ENCODE measurements at regions not wholly inside any gene's neighbourhood (a gene's known extent, or its start where the extent isn't known, plus 50 kb on each side); places are given as distances from the start of the nearest gene placed in this dataset.

DNA sequence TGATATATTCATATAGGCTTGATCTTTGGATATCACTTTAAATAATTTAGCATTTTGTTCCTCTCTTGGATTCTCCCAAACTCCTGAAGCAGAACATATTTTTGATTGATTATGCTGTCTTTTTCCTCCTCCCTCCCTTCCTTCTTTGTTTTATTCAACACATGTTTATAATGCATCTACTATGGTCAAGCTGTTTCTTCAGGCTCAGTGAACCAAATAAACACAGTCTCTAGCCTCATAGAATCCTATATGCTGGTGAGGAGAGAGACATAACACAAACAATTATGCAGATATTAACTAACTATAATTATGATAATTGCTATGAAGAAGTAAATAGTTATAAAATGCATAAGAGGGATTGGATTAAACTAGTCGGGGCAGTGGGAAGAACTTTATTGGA, 1023.6 kb upstream of the RAG2 start:
- H3K27ac ChIP-seq = no peak overlapping the region
- DNase-seq (no peak), ATAC-seq (no peak)
- H3K36me3 ChIP-seq = no peaks in the 10 kb centered on the region
- H3K4me1 ChIP-seq = no peaks in the 10 kb centered on the region
- WGBS, 2 donors = 81 to 83% methylated on average over 1 of the region's 1 CpG
- intact Hi-C loops (cut with DNase I) = no loop called here
- H3K4me3 ChIP-seq = no peak overlapping the region
- H3K27me3 ChIP-seq = no peaks in the 10 kb centered on the region
- H3K9me3 ChIP-seq = peaks cover 0 to 21% (median 0%) of the 10 kb centered on the region in 11 donors
- TF ChIP-seq, protein P1, sequence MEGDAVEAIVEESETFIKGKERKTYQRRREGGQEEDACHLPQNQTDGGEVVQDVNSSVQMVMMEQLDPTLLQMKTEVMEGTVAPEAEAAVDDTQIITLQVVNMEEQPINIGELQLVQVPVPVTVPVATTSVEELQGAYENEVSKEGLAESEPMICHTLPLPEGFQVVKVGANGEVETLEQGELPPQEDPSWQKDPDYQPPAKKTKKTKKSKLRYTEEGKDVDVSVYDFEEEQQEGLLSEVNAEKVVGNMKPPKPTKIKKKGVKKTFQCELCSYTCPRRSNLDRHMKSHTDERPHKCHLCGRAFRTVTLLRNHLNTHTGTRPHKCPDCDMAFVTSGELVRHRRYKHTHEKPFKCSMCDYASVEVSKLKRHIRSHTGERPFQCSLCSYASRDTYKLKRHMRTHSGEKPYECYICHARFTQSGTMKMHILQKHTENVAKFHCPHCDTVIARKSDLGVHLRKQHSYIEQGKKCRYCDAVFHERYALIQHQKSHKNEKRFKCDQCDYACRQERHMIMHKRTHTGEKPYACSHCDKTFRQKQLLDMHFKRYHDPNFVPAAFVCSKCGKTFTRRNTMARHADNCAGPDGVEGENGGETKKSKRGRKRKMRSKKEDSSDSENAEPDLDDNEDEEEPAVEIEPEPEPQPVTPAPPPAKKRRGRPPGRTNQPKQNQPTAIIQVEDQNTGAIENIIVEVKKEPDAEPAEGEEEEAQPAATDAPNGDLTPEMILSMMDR (IDR thresholded peaks at IDR 0.05) = no peak

DNA sequence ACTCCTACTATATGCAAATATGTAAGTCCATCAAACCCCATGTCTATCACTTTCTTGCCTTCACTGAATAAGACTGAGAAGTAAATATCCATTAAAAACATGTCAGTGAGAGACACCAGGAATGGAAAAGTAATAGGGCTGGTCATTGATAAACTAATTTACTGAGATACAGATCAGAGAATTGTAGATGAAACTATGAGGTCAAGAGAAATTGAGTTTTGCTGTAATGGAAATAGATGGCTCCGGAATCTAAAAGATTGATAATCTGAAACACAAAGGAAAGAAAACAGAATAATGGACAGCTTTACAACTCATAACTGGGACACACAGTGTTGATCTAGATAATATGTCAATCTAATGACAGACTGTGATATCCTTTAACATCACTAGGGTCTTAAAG, 1018.3 kb upstream of the RAG2 start:
- Histone ChIP-seq H3K36me3 (no peaks in the 10 kb centered on the region), H3K9me3 (peaks cover 0 to 20% (median 0%) of the 10 kb centered on the region in 11 donors), H3K27ac (no peak overlapping the region), H3K4me3 (no peak overlapping the region), H3K27me3 (no peaks in the 10 kb centered on the region), H3K4me1 (no peaks in the 10 kb centered on the region)
- DNase-seq (no peak), ATAC-seq (no peak)
- TF ChIP-seq, protein P1 (IDR thresholded peaks at IDR 0.05) = no peak
- 89 to 96% methylated on average over 1 of the region's 1 CpG for WGBS, 2 donors
- intact Hi-C loops (cut with DNase I) = no loop called here

DNA sequence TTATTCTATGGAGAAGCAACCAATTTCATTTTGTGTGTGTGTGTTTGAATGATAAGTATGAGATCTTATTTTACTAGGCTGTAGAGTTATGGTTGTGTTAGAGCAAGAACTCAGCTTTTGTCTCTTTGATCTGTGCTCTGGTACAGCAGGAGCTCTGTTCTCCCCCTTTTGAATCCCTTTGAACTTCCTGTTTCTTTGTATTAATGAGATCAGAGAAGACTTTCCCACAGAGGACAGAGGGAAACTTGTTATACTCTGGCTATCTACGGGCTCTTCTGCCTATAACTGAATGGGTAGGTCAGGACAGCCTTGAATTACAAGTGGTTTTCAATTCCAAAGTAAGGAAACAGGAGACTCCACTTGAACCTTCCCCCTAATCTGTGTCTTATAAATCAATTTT, 1015.0 kb upstream of the RAG2 start:
- TF ChIP-seq, protein P1 (IDR thresholded peaks at IDR 0.05) = no peak
- peaks cover 0 to 1% (median 0%) of the 10 kb centered on the region in 11 donors for H3K9me3 ChIP-seq
- DNase-seq (no peak), ATAC-seq (no peak)
- 50 to 53% methylated on average over 1 of the region's 1 CpG for WGBS, 2 donors
- no peak overlapping the region for H3K27ac ChIP-seq
- H3K4me1 ChIP-seq = no peaks in the 10 kb centered on the region
- H3K36me3 ChIP-seq = no peaks in the 10 kb centered on the region
- no peaks in the 10 kb centered on the region for H3K27me3 ChIP-seq
- intact Hi-C loops (cut with DNase I) = no loop called here
- H3K4me3 ChIP-seq = no peak overlapping the region

DNA sequence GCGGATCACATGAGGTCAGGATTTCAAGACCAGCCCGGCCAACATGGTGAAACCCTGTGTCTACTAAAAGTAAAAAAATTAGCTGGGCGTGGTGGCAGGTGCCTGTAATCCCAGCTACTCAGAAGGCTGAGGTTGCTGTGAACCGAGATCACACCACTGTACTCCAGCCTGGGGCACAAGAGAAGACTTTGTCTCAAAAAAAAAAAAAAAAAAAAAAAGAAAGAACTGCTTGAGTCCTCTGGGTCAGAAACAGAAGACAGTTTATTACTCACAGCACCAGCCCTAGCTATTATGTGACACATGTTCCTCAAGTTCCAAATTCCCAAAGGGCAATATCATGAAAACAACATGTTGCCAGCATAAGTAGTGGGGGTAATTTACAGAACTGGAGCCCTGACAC, 1014.1 kb upstream of the RAG2 start:
- H3K4me3 ChIP-seq = no peak overlapping the region
- TF ChIP-seq, protein P1 (IDR thresholded peaks at IDR 0.05) = no peak
- no peak for ATAC-seq
- DNase-seq = no peak
- intact Hi-C loops (cut with DNase I) = no loop called here
- no peaks in the 10 kb centered on the region for H3K36me3 ChIP-seq
- no peaks in the 10 kb centered on the region for H3K27me3 ChIP-seq
- peaks cover 0 to 9% (median 0%) of the 10 kb centered on the region in 11 donors for H3K9me3 ChIP-seq
- 86 to 92% methylated on average over 4 of the region's 4 CpGs for WGBS, 2 donors
- H3K4me1 ChIP-seq = no peaks in the 10 kb centered on the region
- no peak overlapping the region for H3K27ac ChIP-seq

Data from heart right ventricle (tissue), 16 donors.